Gastrocnemius medialis (tissue), 4 donors: ENCODE measurements at regions not wholly inside any gene's neighbourhood (a gene's known extent, or its start where the extent isn't known, plus 50 kb on each side); places are given as distances from the start of the nearest gene placed in this dataset.

Experiments used
- ATAC-seq, 2 donors: fragments of 150-250 bp; one replicate each; pipeline ENCODE4 v1.9.1; 2016
- DNase-seq, 2 donors: peaks; one replicate each; pipeline ENCODE4 v3.0.0-alpha.2; 2019
- H3K27ac ChIP-seq, 4 donors: fragments of 200-600 bp; sonication (generic); 1 replicate in 1 of 4; 2 replicates in 3 of 4; pipeline ENCODE4 v1.5.1; 2016 to 2018; ENCODE audit warnings: mild to moderate bottlenecking in 2 of 4, moderate library complexity in 1 of 4
- H3K27me3 ChIP-seq, 3 donors: fragments of 200-600 bp; sonication (generic) in 2 of 3; 1 replicate in 1 of 3; 2 replicates in 2 of 3; pipeline versions ENCODE4 v1.5.1 to v1.6.0; 2016 to 2019; ENCODE audit warnings: mild to moderate bottlenecking in 1 of 3, moderate library complexity in 1 of 3
- H3K36me3 ChIP-seq, 2 donors: fragments of 200-600 bp; sonication (generic) in 1 of 2; one replicate each; pipeline ENCODE4 v1.5.1; 2017 to 2018
- H3K4me1 ChIP-seq, 2 donors: fragments of 200-600 bp; sonication (generic) in 1 of 2; one replicate each; pipeline ENCODE4 v1.5.1; 2016 to 2017; ENCODE audit warnings: mild to moderate bottlenecking in 2 of 2
- H3K4me3 ChIP-seq, 4 donors: fragments of 200-600 bp; sonication (generic) in 3 of 4; 1 replicate in 1 of 4; 2 replicates in 3 of 4; pipeline ENCODE4 v1.5.1; 2016 to 2019; ENCODE audit warnings: mild to moderate bottlenecking in 2 of 4
- H3K9me3 ChIP-seq, 3 donors: fragments of 200-600 bp; sonication (generic) in 2 of 3; 1 replicate in 1 of 3; 2 replicates in 2 of 3; pipeline ENCODE4 v1.5.1; 2016 to 2019
- CTCF ChIP-seq, 5 experiments: fragments of 450-650 bp in 3 of 5; fragments of 200-600 bp in 2 of 5; sonication (generic) in 2 of 5; IDR thresholded peaks in 4 of 5; conservative IDR thresholded peaks in 1 of 5; 1 replicate in 4 of 5; 2 replicates in 1 of 5; pipeline ENCODE4 v1.5.1; 2016 to 2019; ENCODE audit warnings: antibody characterized with exemption in 5 of 5, mild to moderate bottlenecking in 3 of 5, moderate library complexity in 3 of 5
- POLR2A ChIP-seq, 2 donors: fragments of 450-650 bp; IDR thresholded peaks; one replicate each; pipeline ENCODE4 v1.6.1; 2017; ENCODE audit warnings: antibody characterized with exemption in 2 of 2, mild to moderate bottlenecking in 2 of 2, moderate library complexity in 2 of 2
- in situ Hi-C, 4 donors: fragments of 200-750 bp; cut with MboI; loops; one replicate each; pipeline versions ENCODE4 v1.15.0 to v1.8.0; 2017; ENCODE audit warnings: low sequenced_read_pairs in 4 of 4
- intact Hi-C: fragments of 100-400 bp; cut with DNase I; formaldehyde crosslinking; loops from one replicate; pipeline ENCODE4 v1.15.1; 2023; ENCODE audit warnings: low total_unique reads

- intact Hi-C loops = no loop called here
- Histone ChIP-seq H3K36me3 (no peaks in the 10 kb centered on the region), H3K9me3 (no peaks in the 10 kb centered on the region), H3K27me3 (no peaks in the 10 kb centered on the region), H3K4me1 (no peaks in the 10 kb centered on the region), H3K27ac (no peak overlapping the region), H3K4me3 (no peak overlapping the region)
- TF ChIP-seq CTCF (IDR thresholded peaks at IDR 0.05 in 4 of 5, conservative IDR thresholded peaks at IDR 0.05 in 1 of 5) (no peak), POLR2A (IDR thresholded peaks at IDR 0.05) (no peak)
- no peak for ATAC-seq
- no peak for DNase-seq
- in situ Hi-C loops = no loop called here
Measured at GRCh38 chr15:47415539-47415971, 301.8 kb upstream of the SEMA6D start.

GRCh38 chr15:47422881-47423665, 294.2 kb upstream of the SEMA6D start:
- intact Hi-C loops (no loop called here), in situ Hi-C loops (no loop called here)
- no peak for TF ChIP-seq POLR2A (IDR thresholded peaks at IDR 0.05)
- TF ChIP-seq CTCF (IDR thresholded peaks at IDR 0.05 in 4 of 5, conservative IDR thresholded peaks at IDR 0.05 in 1 of 5) = no peak
- H3K27ac ChIP-seq = no peak overlapping the region
- ATAC-seq (no peak), DNase-seq (no peak)
- no peaks in the 10 kb centered on the region for H3K36me3 ChIP-seq
- no peaks in the 10 kb centered on the region for H3K9me3 ChIP-seq
- H3K27me3 ChIP-seq = no peaks in the 10 kb centered on the region
- no peak overlapping the region for H3K4me3 ChIP-seq
- H3K4me1 ChIP-seq = no peaks in the 10 kb centered on the region

- no peak for TF ChIP-seq CTCF (IDR thresholded peaks at IDR 0.05 in 4 of 5, conservative IDR thresholded peaks at IDR 0.05 in 1 of 5)
- no peak for TF ChIP-seq POLR2A (IDR thresholded peaks at IDR 0.05)
- Histone ChIP-seq H3K9me3 (no peaks in the 10 kb centered on the region), H3K27ac (no peak overlapping the region), H3K4me1 (no peaks in the 10 kb centered on the region), H3K27me3 (no peaks in the 10 kb centered on the region), H3K36me3 (no peaks in the 10 kb centered on the region), H3K4me3 (no peak overlapping the region)
- in situ Hi-C loops (no loop called here), intact Hi-C loops (no loop called here)
- ATAC-seq = no peak
- no peak for DNase-seq
Measured at GRCh38 chr15:47427463-47427862, 289.8 kb upstream of the SEMA6D start.

- DNase-seq (no peak), ATAC-seq (no peak)
- no peaks in the 10 kb centered on the region for H3K4me1 ChIP-seq
- TF ChIP-seq POLR2A (IDR thresholded peaks at IDR 0.05) (no peak), CTCF (IDR thresholded peaks at IDR 0.05 in 4 of 5, conservative IDR thresholded peaks at IDR 0.05 in 1 of 5) (no peak)
- H3K27ac ChIP-seq = no peak overlapping the region
- no peak overlapping the region for H3K4me3 ChIP-seq
- H3K36me3 ChIP-seq = no peaks in the 10 kb centered on the region
- H3K27me3 ChIP-seq = no peaks in the 10 kb centered on the region
- no peaks in the 10 kb centered on the region for H3K9me3 ChIP-seq
- in situ Hi-C loops (no loop called here), intact Hi-C loops (no loop called here)
Measured at GRCh38 chr15:47429376-47429775, 287.9 kb upstream of the SEMA6D start.

- no peaks in the 10 kb centered on the region for H3K27me3 ChIP-seq
- H3K4me3 ChIP-seq = no peak overlapping the region
- no peaks in the 10 kb centered on the region for H3K4me1 ChIP-seq
- H3K9me3 ChIP-seq = no peaks in the 10 kb centered on the region
- TF ChIP-seq CTCF (IDR thresholded peaks at IDR 0.05 in 4 of 5, conservative IDR thresholded peaks at IDR 0.05 in 1 of 5) (no peak), POLR2A (IDR thresholded peaks at IDR 0.05) (no peak)
- H3K27ac ChIP-seq = no peak overlapping the region
- in situ Hi-C loops = no loop called here
- DNase-seq (no peak), ATAC-seq (no peak)
- H3K36me3 ChIP-seq = no peaks in the 10 kb centered on the region
- intact Hi-C loops = no loop called here
Measured at GRCh38 chr15:47431501-47431900, 285.8 kb upstream of the SEMA6D start.
